Spleen (tissue), 7 donors: ENCODE measurements at regions not wholly inside any gene's neighbourhood (a gene's known extent, or its start where the extent isn't known, plus 50 kb on each side); places are given as distances from the start of the nearest gene placed in this dataset.

ENCODE experiments used
- CTCF ChIP-seq, 11 experiments: fragments of 200-600 bp in 7 of 11; fragments of 450-650 bp in 4 of 11; sonication (generic) in 4 of 11; IDR thresholded peaks in 8 of 11; conservative IDR thresholded peaks in 3 of 11; 1 replicate in 7 of 11; 2 replicates in 4 of 11; pipeline versions ENCODE4 v1.4.0 to v1.8.0; 2016 to 2021; ENCODE audit warnings: antibody characterized with exemption in 11 of 11, inconsistent platforms in 4 of 11, mild to moderate bottlenecking in 1 of 11
- POLR2A ChIP-seq, 3 donors: fragments of 450-650 bp; IDR thresholded peaks; one replicate each; pipeline ENCODE4 v1.5.1; 2017; ENCODE audit warnings: antibody characterized with exemption in 3 of 3, mild to moderate bottlenecking in 1 of 3
- POLR2AphosphoS5 ChIP-seq, 3 donors: sonication (generic); formaldehyde crosslinking; IDR thresholded peaks; one replicate each; pipeline ENCODE4 v1.5.1; 2017; ENCODE audit warnings: antibody characterized with exemption in 3 of 3
- donor health status: DM: no; HTN: no; CAD: no; lungs with moderate emphysema.
- donor health status: DM: no; HTN: no; CAD: no.
- donor health status: DM: no; HTN: no; CAD: no.

GRCh38 chr2:77922567-77922966 is 400.4 kb upstream of the LRRTM4 start:
- no peak for TF ChIP-seq POLR2A (IDR thresholded peaks at IDR 0.05)
- TF ChIP-seq CTCF (IDR thresholded peaks at IDR 0.05 in 8 of 11, conservative IDR thresholded peaks at IDR 0.05 in 3 of 11): no peak
- TF ChIP-seq POLR2AphosphoS5 (IDR thresholded peaks at IDR 0.05): no peak
